ENCODE measurements at regions not wholly inside any gene's neighbourhood (a gene's known extent, or its start where the extent isn't known, plus 50 kb on each side); places are given as distances from the start of the nearest gene placed in this dataset.

DNA sequence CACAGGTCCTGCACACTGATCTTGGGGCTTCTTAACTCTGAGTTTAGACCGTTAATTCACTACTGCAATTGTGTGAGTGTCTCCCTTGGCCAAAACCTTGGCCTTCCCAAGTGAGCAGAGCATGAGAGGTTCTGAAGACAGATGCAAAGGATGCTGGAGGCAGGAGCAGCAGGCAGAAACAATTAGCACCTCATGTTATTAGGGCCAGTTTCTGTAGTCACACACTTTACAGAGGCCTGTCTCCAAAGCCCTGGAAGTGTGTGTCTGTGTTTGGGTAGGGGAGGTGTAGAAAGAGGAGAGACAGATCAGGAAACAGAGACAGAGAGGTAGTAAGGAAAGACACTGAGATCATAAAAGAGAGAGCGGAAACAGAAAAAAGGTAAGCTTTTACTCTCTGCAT lies 533.8 kb downstream of the TMEM182 start:
- TF ChIP-seq CREB1 (IDR thresholded peaks at IDR 0.05; ENCODE audit: low read depth) (no peak), EGR1 (IDR thresholded peaks at IDR 0.05) (no peak), RAD21 (IDR thresholded peaks at IDR 0.05; ENCODE audit: low read depth) (no peak), TAF1 (IDR thresholded peaks at IDR 0.05; ENCODE audit: low read depth) (no peak), FOXM1 (IDR thresholded peaks at IDR 0.05; ENCODE audit: borderline replicate concordance, low read depth) (no peak), EP300 (IDR thresholded peaks at IDR 0.05; ENCODE audit: borderline replicate concordance) (no peak)

Data from Ishikawa (cell line).